ENCODE measurements at regions not wholly inside any gene's neighbourhood (a gene's known extent, or its start where the extent isn't known, plus 50 kb on each side); places are given as distances from the start of the nearest gene placed in this dataset.

DNA sequence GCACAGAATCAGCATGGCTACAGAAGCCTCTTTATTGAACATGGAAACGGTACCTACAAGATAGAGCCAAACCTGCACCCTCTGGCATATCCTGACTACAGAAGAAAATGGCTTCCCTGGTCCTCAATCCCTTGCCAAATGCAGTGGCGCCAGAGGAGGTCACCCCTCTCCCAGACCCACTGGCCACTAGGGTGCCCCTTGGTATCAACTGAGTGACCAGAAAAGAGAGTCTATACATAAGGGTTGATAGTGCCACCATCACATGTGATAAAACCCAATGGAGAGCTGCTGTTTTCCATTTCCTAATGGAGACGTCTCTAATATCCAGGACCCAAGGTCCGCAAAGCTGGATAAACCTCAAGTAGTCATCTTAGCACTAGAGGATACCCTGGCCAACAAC lies 52.7 kb upstream of the ALK start:
- Histone ChIP-seq H2AFZ (ENCODE audit: low read depth, low read length) (no peak overlapping the region), H3K27ac (ENCODE audit: low read depth, low read length) (no peak overlapping the region), H3K4me3 (ENCODE audit: insufficient read depth, low read depth, low read length) (no peak overlapping the region), H3K4me1 (ENCODE audit: insufficient read depth, low read length) (no peaks in the 10 kb centered on the region), H3K27me3 (ENCODE audit: insufficient read depth, low read length) (peaks cover 7% of the 10 kb centered on the region), H3K4me2 (ENCODE audit: low read length) (no peak overlapping the region), H3K9ac (ENCODE audit: low read length) (no peak overlapping the region), H4K20me1 (ENCODE audit: insufficient read depth, low read length) (no peaks in the 10 kb centered on the region), H3K79me2 (ENCODE audit: insufficient read depth, low read length) (no peaks in the 10 kb centered on the region), H3K9me3 (ENCODE audit: insufficient read depth, low read depth, low read length) (no peaks in the 10 kb centered on the region), H3K36me3 (ENCODE audit: insufficient read depth, low read length) (no peaks in the 10 kb centered on the region)
- no peak for DNase-seq (ENCODE audit: low read depth)
- FAIRE-seq = no peak
- Mint-ChIP-seq H3K9me3 (ENCODE audit: unreplicated experiment) (no peaks in the 10 kb centered on the region), H3K36me3 (ENCODE audit: low read depth, unreplicated experiment) (no peaks in the 10 kb centered on the region), H3K4me3 (ENCODE audit: unreplicated experiment) (no peak overlapping the region), H3K4me1 (ENCODE audit: low read depth, unreplicated experiment) (no peaks in the 10 kb centered on the region), H3K27me3 (ENCODE audit: low read depth, unreplicated experiment) (peaks cover 30% of the 10 kb centered on the region), H3K27ac (ENCODE audit: unreplicated experiment) (no peak overlapping the region)
- no peak for TF ChIP-seq EZH2 (IDR thresholded peaks at IDR 0.05; ENCODE audit: insufficient read depth, low read length)
- TF ChIP-seq, protein P1, sequence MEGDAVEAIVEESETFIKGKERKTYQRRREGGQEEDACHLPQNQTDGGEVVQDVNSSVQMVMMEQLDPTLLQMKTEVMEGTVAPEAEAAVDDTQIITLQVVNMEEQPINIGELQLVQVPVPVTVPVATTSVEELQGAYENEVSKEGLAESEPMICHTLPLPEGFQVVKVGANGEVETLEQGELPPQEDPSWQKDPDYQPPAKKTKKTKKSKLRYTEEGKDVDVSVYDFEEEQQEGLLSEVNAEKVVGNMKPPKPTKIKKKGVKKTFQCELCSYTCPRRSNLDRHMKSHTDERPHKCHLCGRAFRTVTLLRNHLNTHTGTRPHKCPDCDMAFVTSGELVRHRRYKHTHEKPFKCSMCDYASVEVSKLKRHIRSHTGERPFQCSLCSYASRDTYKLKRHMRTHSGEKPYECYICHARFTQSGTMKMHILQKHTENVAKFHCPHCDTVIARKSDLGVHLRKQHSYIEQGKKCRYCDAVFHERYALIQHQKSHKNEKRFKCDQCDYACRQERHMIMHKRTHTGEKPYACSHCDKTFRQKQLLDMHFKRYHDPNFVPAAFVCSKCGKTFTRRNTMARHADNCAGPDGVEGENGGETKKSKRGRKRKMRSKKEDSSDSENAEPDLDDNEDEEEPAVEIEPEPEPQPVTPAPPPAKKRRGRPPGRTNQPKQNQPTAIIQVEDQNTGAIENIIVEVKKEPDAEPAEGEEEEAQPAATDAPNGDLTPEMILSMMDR (IDR thresholded peaks at IDR 0.05; ENCODE audit: insufficient read depth, low read depth, low read length) = no peak

DNA sequence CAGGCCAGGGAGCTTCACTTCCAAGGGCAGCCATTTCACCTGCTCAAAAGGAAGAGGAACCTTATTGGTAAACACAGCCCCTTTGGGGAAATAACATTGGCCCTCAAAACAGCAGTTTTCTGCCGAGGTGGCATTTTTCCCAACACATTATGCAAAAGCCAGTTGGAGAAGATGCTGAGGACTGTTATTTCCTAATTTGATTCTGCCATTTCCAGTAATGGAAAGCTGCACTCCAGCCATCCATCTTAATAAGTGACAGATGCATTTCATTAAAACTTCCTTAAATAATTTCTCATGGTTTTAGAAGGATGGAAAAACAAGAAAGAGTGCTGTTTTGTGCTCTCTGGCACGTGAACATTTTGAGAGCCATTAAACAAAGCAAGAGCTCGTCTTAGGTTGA lies 55.9 kb upstream of the ALK start:
- Mint-ChIP-seq H3K4me3 (ENCODE audit: unreplicated experiment) (no peak overlapping the region), H3K27ac (ENCODE audit: unreplicated experiment) (no peak overlapping the region), H3K9me3 (ENCODE audit: unreplicated experiment) (no peaks in the 10 kb centered on the region), H3K4me1 (ENCODE audit: low read depth, unreplicated experiment) (no peaks in the 10 kb centered on the region), H3K36me3 (ENCODE audit: low read depth, unreplicated experiment) (no peaks in the 10 kb centered on the region), H3K27me3 (ENCODE audit: low read depth, unreplicated experiment) (peaks cover 27% of the 10 kb centered on the region)
- TF ChIP-seq, protein P1 (IDR thresholded peaks at IDR 0.05; ENCODE audit: insufficient read depth, low read depth, low read length) = no peak
- no peak for TF ChIP-seq EZH2 (IDR thresholded peaks at IDR 0.05; ENCODE audit: insufficient read depth, low read length)
- Histone ChIP-seq H3K36me3 (ENCODE audit: insufficient read depth, low read length) (no peaks in the 10 kb centered on the region), H3K79me2 (ENCODE audit: insufficient read depth, low read length) (no peaks in the 10 kb centered on the region), H3K27me3 (ENCODE audit: insufficient read depth, low read length) (peaks cover 3% of the 10 kb centered on the region), H3K4me3 (ENCODE audit: insufficient read depth, low read depth, low read length) (no peak overlapping the region), H3K9ac (ENCODE audit: low read length) (no peak overlapping the region), H3K9me3 (ENCODE audit: insufficient read depth, low read depth, low read length) (no peaks in the 10 kb centered on the region), H4K20me1 (ENCODE audit: insufficient read depth, low read length) (no peaks in the 10 kb centered on the region), H2AFZ (ENCODE audit: low read depth, low read length) (no peak overlapping the region), H3K27ac (ENCODE audit: low read depth, low read length) (no peak overlapping the region), H3K4me2 (ENCODE audit: low read length) (no peak overlapping the region), H3K4me1 (ENCODE audit: insufficient read depth, low read length) (no peaks in the 10 kb centered on the region)
- FAIRE-seq (no peak), DNase-seq (ENCODE audit: low read depth) (no peak)

DNA sequence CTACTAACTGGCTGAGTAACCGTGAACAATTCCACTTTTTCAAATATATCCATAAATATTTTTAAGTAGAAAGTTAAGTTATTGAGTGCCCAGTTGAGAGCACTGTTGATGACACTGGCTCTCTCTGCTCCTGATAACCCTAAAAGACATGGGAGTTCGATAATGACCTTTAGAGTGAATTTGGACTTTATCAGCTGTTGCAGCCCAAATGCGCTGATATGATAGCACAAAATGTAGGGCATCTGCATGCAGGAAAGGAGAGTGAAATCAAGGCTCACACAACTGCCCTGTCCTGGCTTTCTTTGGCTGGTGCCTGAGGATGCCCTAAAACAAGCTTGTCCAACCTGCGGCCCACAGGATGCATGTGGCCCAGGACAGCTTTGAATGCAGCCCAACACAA lies 60.0 kb upstream of the ALK start:
- Mint-ChIP-seq H3K9me3 (ENCODE audit: unreplicated experiment) (no peaks in the 10 kb centered on the region), H3K27me3 (ENCODE audit: low read depth, unreplicated experiment) (peaks cover 22% of the 10 kb centered on the region), H3K4me1 (ENCODE audit: low read depth, unreplicated experiment) (no peaks in the 10 kb centered on the region), H3K4me3 (ENCODE audit: unreplicated experiment) (no peak overlapping the region), H3K36me3 (ENCODE audit: low read depth, unreplicated experiment) (no peaks in the 10 kb centered on the region), H3K27ac (ENCODE audit: unreplicated experiment) (no peak overlapping the region)
- Histone ChIP-seq H3K27ac (ENCODE audit: low read depth, low read length) (no peak overlapping the region), H3K4me1 (ENCODE audit: insufficient read depth, low read length) (no peaks in the 10 kb centered on the region), H4K20me1 (ENCODE audit: insufficient read depth, low read length) (no peaks in the 10 kb centered on the region), H3K4me3 (ENCODE audit: insufficient read depth, low read depth, low read length) (no peak overlapping the region), H3K9me3 (ENCODE audit: insufficient read depth, low read depth, low read length) (no peaks in the 10 kb centered on the region), H3K4me2 (ENCODE audit: low read length) (no peak overlapping the region), H3K79me2 (ENCODE audit: insufficient read depth, low read length) (no peaks in the 10 kb centered on the region), H3K36me3 (ENCODE audit: insufficient read depth, low read length) (no peaks in the 10 kb centered on the region), H2AFZ (ENCODE audit: low read depth, low read length) (no peak overlapping the region), H3K9ac (ENCODE audit: low read length) (no peak overlapping the region), H3K27me3 (ENCODE audit: insufficient read depth, low read length) (peaks cover 3% of the 10 kb centered on the region)
- TF ChIP-seq EZH2 (IDR thresholded peaks at IDR 0.05; ENCODE audit: insufficient read depth, low read length) = no peak
- TF ChIP-seq, protein P1 (IDR thresholded peaks at IDR 0.05; ENCODE audit: insufficient read depth, low read depth, low read length) = no peak
- FAIRE-seq = no peak
- no peak for DNase-seq (ENCODE audit: low read depth)

Data from astrocyte (in vitro differentiated cells and primary cell).